ENCODE measurements at regions not wholly inside any gene's neighbourhood (a gene's known extent, or its start where the extent isn't known, plus 50 kb on each side); places are given as distances from the start of the nearest gene placed in this dataset.

GRCh38 chr2:239489481-239489880 is 88.7 kb upstream of the HDAC4 start:
- no peak for DNase-seq (ENCODE audit: low spot score)

GRCh38 chr2:239488125-239488524 is 87.3 kb upstream of the HDAC4 start:
- no peak for DNase-seq (ENCODE audit: low spot score)

GRCh38 chr2:239487272-239487671 is 86.5 kb upstream of the HDAC4 start:
- no peak for DNase-seq (ENCODE audit: low spot score)

GRCh38 chr2:239485622-239486021 is 84.8 kb upstream of the HDAC4 start:
- no peak for DNase-seq (ENCODE audit: low spot score)

GRCh38 chr2:239484571-239485355 is 83.9 kb upstream of the HDAC4 start:
- DNase-seq (ENCODE audit: low spot score) = no peak

- DNase-seq (ENCODE audit: low spot score) = no peak
Measured at GRCh38 chr2:239482778-239483712, 82.2 kb upstream of the HDAC4 start.

- no peak for DNase-seq (ENCODE audit: low spot score)
Measured at GRCh38 chr2:239479471-239479870, 78.7 kb upstream of the HDAC4 start.

- no peak for DNase-seq (ENCODE audit: low spot score)
Measured at GRCh38 chr2:239477591-239477990, 76.8 kb upstream of the HDAC4 start.

GRCh38 chr2:239476757-239477585 is 76.2 kb upstream of the HDAC4 start:
- no peak for DNase-seq (ENCODE audit: low spot score)

GRCh38 chr2:239476029-239476756 is 75.4 kb upstream of the HDAC4 start:
- no peak for DNase-seq (ENCODE audit: low spot score)

GRCh38 chr2:239475161-239476028 is 74.6 kb upstream of the HDAC4 start:
- no peak for DNase-seq (ENCODE audit: low spot score)

- no peak for DNase-seq (ENCODE audit: low spot score)
Measured at GRCh38 chr2:239473211-239473805, 72.5 kb upstream of the HDAC4 start.

- peak; percentile 64 for DNase-seq (ENCODE audit: low spot score)
Measured at GRCh38 chr2:239472235-239472775, 71.5 kb upstream of the HDAC4 start.

- no peak for DNase-seq (ENCODE audit: low spot score)
Measured at GRCh38 chr2:239471011-239471792, 70.4 kb upstream of the HDAC4 start.

- no peak for DNase-seq (ENCODE audit: low spot score)
Measured at GRCh38 chr2:239470151-239470900, 69.5 kb upstream of the HDAC4 start.

GRCh38 chr2:239469106-239469960 is 68.5 kb upstream of the HDAC4 start:
- no peak for DNase-seq (ENCODE audit: low spot score)

GRCh38 chr2:239468491-239469105 is 67.8 kb upstream of the HDAC4 start:
- DNase-seq (ENCODE audit: low spot score) = no peak

All from SW480 (cell line).